Renal cortex interstitium (tissue), 11 donors: ENCODE measurements at regions not wholly inside any gene's neighbourhood (a gene's known extent, or its start where the extent isn't known, plus 50 kb on each side); places are given as distances from the start of the nearest gene placed in this dataset.

Source experiments
- DNase-seq, 11 donors: peaks; one replicate each; pipeline ENCODE4 v3.0.0-alpha.2; 2013; ENCODE audit warnings: low read depth in 9 of 11, low spot score in 4 of 11; ENCODE audit errors: extremely low read depth in 1 of 11

DNA sequence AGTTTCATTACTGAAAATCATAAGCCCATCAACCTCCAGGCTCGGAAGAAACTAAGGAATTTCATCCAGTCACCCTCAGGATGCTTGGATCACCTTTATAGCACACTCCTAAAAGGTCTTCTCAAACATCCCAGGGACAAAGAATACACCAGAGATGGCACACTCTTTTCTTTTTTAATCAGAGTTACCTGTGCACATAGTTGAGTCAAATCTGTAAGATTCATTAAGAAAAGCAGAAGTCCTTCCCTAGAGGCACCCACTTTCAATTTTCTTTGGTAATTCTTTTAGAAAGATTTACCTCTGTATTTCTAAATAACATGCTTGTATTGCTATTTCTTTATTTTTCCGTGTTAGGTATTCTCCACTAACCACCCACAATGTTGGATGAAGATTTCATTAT, 50.6 kb upstream of the IL6 start:
- no peak for DNase-seq

DNA sequence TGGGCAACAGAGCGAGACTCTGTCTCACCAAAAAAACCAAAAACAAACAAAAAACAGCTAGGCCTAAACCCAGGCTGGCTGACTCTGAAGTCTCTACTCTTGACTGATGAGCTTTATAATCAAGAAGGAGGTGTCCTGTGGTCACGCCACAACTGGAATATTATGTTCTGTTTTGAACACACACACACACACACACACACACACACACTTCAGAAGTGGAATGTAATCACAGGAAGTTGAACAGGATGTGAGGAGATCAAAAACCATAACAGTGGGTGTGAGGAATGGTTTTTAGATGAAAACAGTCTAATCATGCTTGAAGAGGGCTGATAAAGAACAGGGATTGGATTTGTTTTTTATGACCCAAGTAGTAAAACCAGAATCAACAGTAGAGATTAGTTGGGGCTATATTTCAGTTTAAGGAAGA, 51.1 kb upstream of the IL6 start:
- no peak for DNase-seq

DNA sequence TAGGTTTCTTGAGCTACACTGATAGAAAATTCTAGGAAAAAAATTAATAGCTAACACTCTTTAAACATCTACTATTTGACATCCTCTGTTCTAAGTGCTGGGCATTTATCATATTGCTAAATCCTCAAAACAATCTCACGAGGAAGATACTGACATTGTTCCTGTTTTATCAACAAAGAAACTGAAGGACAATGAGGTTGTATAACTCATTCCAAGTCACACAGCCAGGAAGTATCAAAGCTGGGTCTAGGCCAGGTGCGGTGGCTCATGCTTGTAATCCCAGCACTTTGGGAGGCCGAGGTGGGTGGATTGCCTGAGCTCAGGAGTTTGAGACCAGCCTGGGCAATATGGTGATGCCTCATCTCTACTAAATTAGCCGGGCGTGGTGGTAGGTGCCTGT, 51.6 kb upstream of the IL6 start:
- DNase-seq = no peak

DNA sequence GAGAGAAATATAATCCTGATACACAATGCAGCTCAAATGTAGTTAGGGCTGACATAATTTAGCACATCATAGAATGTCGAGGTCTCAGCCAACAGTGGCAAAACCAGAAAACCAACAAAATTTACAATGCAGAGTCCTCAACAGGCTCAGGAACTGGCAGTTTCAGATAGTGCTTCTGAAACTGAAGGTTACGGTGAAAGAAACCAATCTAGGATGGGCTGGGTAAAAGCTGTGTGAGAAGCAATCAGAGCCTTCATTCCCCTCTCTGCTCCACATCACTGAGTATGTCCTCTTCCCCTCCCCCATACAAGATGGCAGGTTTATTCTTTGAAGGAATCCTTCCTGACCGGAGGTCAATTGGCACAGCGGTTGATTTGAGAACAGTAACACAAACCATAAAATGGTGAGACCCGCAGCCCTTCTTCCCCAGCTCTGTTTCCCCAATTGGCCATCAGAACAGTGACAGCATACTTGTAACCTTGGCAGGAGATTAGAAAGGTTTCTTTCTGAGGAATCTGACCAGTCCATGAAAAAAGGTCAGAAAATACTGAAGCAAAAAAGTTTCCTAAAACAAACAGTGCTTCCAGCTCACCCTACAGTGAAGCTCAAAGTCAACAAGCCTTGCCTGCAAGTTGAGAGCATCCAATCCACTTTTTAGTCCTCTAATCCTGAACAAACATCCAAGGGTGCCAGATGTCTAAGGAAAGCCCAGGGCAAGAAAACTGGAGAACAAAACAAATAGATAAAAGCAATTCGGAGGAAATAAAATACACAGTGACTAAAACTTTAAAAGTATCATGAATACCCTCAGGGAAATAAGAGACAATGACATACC, 53.9 kb upstream of the IL6 start:
- DNase-seq = no peak

DNA sequence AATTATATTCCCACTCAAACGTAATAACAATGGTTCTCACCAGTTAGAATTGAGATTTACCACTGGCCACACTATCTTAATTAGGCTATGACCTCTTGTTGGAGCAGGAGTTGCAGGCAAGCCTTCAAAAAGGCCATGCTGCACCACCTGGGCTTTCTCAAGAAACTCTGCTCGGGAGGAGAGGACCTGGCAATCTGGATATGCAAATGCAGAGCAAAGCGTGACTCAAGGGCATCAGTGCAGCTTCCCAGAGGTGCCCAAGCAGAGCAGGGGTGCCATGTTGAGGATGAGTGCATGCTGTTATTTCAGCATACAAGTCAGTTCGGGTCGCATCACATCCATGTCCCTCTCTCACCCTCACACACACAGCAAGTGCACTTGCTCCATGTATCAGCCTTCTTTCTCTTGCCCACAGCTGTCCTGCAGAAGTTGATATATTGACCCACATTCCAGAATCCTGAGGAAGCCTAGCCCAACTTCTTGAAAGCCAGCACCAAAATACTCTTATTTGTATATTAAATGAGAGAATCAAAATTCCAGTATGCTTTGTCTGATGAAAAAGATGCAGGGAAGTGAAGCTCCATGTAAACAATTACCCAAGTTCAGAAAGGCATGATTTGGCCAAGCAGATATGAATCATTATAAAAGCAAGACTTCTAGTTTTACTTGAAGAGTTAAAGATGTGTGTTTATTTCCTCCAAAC, 55.7 kb upstream of the IL6 start:
- no peak for DNase-seq

DNA sequence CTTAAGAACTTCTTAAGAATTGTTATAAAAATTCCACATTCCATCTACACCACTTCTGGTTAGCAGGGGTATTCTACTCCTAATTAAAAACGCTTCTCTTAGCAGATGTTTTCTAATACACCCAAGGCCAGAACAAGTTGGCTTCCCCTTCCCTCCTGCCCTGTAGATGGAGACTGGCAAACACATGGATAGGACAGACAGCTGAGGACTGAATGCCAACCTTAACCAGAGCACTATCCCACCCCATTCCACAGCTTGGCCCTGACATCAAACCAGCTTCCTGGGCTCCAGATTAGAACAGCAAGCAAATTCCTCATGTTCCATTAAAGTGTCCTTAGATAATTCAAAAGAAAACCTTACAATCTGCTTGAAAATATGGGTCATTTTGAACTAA, 56.6 kb upstream of the IL6 start:
- no peak for DNase-seq

DNA sequence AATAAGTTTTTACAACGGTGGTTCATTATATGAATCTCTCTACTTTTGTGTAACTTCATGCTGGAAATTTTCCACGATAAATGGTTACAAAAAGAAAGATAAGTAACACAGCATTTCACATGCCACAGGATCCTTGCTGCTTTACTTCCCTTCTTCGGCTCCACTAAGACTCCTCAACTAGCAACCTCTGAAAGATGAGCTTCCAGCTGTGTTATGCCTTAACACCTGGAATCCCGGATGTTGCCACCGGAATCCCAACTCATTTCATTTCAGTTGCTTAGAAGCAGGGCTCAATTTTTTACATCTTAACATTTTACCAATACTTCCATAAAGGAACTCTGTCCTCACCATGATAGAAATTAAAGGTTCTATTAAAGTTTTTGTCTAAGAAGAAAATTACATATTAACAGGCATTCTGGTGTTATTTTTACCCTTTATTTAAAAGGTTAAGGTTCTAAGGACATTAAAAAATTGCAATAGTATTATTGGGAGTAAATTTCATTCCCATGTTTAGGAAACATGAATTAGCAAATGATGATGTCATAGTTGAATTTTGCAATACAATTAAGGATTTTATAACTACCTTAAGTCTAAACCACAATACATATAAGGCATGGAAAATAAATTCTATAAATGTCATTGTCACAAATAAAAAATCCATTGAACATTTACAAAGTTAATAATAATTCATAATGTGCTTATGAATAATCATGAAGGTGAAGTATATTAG, 57.1 kb upstream of the IL6 start:
- no peak for DNase-seq

DNA sequence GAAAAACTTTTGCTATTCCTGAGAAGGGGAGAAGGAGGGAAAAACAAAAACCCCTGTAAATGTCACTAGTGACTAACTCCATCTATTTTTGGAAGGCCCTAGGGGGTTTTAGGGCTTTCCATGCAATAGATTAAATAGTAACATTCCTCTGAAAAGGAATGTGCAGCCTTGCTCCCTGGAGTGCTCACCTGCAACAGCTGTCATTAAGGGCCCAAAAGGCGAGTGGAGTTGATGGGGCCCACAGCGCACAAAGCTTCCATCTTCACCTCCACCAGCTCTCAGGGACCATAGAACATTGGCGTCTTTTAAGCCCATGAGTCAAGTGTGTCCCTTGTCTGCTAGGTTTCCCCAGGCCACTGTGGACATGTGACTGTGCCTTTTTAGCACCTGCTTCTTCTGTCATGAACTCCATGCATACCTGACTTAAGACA, 58.0 kb upstream of the IL6 start:
- DNase-seq = no peak

DNA sequence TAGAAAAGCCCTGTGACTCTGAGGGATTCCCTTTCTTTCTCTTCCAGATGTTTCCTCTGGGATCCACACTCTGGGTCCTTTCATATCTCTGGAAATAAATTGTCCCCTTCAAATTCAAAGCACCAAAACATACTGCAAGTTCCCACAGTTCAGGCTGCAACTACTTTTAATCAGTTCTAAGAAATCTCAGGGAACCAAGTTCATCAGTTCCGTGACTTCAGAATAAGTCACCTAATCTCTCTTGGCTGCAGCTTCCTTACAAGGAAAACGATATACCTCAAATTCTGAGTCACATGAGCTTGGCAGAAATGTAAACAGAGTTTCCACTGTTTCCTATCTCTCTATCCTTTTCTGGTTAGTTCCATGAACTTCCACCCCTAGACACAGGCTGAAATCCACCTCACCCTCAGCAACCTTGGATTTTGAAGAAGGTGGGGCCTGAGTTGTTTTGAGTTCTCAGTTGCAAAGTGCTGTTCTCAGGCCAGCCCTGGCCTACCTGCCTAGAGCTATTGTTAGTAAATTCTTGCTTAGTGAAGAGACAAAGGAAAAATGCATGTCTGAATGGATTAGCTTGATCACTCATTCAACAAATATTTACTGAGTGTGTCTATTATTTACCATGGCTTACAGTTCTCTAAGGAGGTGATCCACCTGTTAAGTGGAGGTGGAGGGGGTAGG, 59.3 kb upstream of the IL6 start:
- no peak for DNase-seq

DNA sequence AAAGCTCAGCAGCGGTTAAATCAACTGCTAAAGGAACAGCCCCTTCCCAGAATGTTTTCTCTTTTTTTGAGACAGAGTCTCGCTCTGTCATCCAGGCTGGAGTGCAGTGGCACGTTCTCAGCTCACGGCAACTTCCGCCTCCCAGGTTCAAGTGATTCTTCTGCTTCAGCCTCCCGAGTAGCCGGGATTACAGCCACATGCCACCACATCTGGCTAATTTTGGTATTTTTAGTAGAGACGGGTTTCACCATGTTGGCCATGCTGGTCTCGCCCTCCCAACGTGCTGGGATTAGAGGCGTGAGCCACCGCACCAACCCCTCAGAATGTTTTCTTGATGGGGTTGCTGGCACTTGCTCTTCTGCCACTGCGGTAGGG, 59.8 kb upstream of the IL6 start:
- no peak for DNase-seq

DNA sequence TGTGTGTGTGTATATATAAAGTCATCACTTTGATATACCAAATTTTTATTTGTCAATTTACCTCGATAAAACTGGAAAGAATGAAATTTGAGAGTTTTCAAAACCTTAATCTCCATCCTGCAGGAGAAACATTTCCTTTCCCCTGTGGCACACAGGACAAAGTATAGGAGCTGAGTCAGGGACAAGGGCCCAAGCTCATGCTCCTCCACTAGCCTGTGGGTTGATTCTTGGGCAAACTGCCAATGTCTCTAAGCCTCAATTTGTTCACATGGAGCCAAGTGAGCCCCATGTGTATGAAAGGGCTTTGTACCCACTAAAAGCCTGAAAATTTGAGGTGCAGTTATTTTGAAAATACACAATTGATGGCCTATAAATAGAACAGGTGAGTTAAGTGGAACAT, 60.3 kb upstream of the IL6 start:
- no peak for DNase-seq

DNA sequence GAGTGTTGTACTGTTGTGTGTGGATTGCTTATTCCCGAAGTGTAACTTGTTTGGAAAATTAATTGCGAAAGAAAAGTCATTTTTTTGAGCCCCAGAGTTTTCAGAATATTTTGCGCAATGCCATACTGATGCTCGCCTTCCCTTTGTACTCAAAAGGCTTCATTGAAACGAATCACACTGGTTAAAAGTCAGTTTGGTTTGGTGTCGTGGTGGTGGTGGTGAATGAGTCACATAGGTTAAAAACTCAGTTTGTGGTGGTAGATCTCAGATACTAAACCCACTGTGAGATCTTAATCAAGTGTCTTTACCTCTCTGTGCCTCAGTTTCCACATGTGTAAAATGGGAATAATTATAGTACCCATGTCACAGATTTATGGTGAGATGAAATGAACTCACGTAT, 61.1 kb upstream of the IL6 start:
- no peak for DNase-seq

DNA sequence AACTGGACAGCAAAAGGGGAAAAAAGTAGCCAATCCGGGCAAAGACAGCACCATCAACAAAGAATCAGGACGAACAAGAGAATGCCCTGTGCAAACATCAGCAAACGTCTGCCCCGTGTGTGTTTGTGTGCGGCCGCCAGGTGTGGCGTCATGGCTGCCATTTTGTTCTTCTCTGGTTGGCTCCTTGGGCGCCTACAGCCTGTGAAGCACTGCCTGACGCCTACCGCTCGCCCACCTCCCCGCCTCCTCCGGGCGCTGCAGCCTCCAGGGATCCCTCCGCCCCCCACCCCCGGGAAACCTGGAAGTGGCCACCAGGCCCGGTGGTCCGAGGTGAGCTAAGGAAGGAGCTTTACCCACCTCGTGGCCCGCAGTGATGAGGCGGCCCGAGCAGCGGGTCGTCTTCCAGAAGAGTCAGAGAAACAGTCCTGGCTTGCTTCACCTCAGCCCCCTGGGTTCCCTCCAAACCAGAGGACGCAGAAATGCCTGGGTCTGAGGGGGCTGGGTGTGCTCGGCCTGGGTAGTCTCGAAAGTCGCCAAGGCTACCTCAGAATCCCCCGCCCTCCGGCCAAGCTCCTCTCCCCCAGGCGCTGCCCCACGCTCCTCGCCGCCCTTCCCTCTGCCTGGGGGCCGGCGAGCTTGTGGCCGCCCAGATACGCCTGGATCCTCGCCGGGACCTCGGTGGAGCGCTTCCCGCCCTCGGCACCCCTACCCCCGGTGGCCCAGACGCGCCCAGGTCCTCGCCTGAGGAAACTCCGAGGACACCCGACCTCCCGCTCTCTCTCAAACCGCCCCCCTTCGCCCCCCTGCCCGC, 61.8 kb upstream of the IL6 start:
- no peak for DNase-seq

DNA sequence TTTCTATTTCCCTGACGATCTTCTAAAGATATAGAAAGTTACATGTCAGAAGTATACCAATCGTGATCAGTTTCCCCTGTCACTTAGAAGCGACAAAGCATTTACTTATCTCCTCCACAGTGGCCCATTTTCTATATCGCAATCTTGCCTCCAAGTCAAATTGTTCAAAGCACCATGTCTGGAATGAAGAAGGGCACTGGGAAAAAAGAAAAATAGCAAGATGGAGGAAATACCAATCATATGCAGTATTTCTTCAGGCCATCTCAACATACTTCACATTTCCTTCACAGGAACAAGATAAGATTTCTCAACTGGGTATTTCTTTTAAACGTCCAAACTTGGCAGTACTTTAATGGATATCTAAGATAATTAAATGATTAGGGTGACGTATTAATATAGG, 63.3 kb upstream of the IL6 start:
- DNase-seq = no peak

DNA sequence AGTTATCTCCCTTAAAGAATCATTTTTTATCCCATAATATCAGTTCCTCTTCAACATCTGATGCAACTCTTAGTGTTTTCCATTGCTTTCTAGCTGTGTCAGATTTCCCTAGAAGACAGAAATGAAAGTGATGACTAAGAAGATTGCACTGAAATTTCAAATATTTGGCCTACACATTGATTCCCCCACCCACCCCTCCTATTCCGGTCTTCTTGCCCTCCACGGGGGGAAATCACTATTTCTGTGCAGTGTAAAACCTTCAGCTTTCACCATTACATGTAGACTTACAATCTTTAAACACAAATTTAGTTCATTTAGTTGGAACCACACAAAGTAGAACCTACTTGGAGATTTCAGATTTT, 63.7 kb upstream of the IL6 start:
- DNase-seq = no peak

DNA sequence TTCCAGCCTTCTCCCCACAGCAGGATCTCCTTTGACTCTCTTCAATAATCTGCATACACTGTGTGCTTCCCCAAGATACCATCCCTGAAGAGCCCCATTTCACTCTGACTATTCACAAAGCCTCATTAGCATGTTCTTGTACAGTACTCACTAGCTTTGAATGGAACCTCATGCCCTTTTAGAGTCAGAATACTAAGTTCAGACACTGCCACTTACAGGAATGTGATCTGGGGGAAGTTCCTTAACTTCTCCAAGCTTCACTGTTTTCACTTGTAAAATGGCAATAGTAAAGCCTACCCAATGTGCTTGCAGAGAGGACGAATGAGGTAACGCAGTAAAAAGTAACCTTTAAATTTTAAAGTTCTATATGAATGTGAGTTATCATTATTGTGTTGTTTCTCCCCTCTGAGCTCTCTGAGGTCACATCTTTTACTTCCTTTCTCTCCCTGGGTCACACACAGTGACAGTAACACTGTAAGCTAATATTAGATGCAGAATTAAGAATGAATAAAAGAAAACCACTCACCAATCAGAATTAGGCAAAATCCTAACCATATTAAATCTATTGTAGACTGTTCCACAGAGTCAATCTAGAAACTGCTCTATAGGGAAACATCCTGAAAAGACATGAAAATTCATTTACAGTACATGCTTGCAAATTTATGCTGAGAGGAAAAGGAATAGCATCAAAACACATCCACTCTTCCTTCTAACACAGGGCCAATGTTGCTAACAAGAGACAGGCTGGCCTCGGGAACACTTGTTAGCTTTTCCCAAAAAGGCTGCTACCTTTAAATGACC, 64.2 kb upstream of the IL6 start:
- DNase-seq = no peak

DNA sequence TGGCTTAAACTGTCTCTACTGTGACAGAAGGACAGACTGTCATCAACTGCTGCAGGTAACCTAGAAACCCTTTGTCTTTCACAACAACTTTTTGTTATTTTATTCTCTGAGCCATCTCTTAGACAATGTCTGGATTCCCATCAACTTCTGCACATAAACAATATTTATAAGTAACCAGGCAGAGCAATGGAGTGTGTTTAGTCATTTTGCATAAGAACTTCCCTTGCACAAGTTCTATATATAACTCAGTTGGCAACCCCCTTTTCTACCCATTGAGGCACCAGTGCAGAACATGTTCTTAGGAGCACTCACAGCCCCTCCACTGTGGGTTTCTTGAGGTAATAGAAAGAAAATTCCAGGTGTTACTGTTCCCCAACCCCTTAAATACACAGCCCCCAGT, 65.0 kb upstream of the IL6 start:
- DNase-seq = no peak

DNA sequence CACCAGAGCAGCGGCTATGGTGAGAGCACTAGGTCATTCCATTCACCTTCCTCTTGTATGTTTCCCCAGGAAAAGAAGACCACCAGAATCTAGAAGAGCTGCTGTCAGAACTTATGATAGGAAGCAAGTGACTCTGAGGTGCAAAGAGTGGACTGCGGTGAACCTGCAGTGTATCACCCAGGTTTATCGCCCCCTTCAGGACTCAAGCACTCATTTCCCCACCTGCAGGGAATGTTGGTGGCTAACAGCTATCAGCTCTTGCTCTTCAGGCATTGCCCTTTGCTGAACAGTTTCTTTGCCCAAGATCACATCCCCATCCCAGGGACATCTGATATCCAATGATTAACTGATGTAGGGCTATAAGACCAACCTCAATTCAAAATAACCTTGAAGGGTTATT, 66.3 kb upstream of the IL6 start:
- DNase-seq = no peak
